Spleen (tissue), 11 donors: ENCODE measurements at regions not wholly inside any gene's neighbourhood (a gene's known extent, or its start where the extent isn't known, plus 50 kb on each side); places are given as distances from the start of the nearest gene placed in this dataset.

Experiments
- DNase-seq: peaks from one replicate; pipeline ENCODE4 v3.0.0-alpha.2; 2020
- H3K27ac ChIP-seq, 8 donors: fragments of 200-600 bp; sonication (generic) in 7 of 8; 1 replicate in 4 of 8; 2 replicates in 4 of 8; pipeline versions ENCODE4 v1.5.0 to v1.8.0; 2016 to 2021; ENCODE audit warnings: inconsistent platforms in 4 of 8, mild to moderate bottlenecking in 4 of 8, moderate library complexity in 1 of 8
- H3K27me3 ChIP-seq, 7 donors: fragments of 200-600 bp; sonication (generic) in 6 of 7; replicated peaks in 1 of 7; 1 replicate in 4 of 7; 2 replicates in 3 of 7; pipeline versions ENCODE4 v1.5.0 to v1.8.0; 2016 to 2021; ENCODE audit warnings: inconsistent platforms in 3 of 7, mild to moderate bottlenecking in 1 of 7
- H3K36me3 ChIP-seq, 6 donors: fragments of 200-600 bp; sonication (generic) in 5 of 6; 1 replicate in 4 of 6; 2 replicates in 2 of 6; pipeline versions ENCODE4 v1.5.0 to v1.8.0; 2016 to 2021; ENCODE audit warnings: inconsistent platforms in 2 of 6
- H3K4me1 ChIP-seq, 6 donors: fragments of 200-600 bp; sonication (generic) in 5 of 6; 1 replicate in 3 of 6; 2 replicates in 3 of 6; pipeline versions ENCODE4 v1.5.0 to v1.8.0; 2016 to 2021; ENCODE audit warnings: inconsistent platforms in 3 of 6
- H3K4me3 ChIP-seq, 8 donors: fragments of 200-600 bp; sonication (generic) in 7 of 8; 1 replicate in 4 of 8; 2 replicates in 4 of 8; pipeline versions ENCODE4 v1.5.0 to v1.8.0; 2016 to 2021; ENCODE audit warnings: inconsistent platforms in 4 of 8, mild to moderate bottlenecking in 4 of 8, moderate library complexity in 2 of 8
- H3K9me3 ChIP-seq, 8 donors: fragments of 200-600 bp; sonication (generic) in 7 of 8; 1 replicate in 4 of 8; 2 replicates in 4 of 8; pipeline versions ENCODE4 v1.5.0 to v1.8.0; 2016 to 2021; ENCODE audit warnings: inconsistent platforms in 4 of 8
- CTCF ChIP-seq, 11 experiments: fragments of 200-600 bp in 7 of 11; fragments of 450-650 bp in 4 of 11; sonication (generic) in 4 of 11; IDR thresholded peaks in 8 of 11; conservative IDR thresholded peaks in 3 of 11; 1 replicate in 7 of 11; 2 replicates in 4 of 11; pipeline versions ENCODE4 v1.4.0 to v1.8.0; 2016 to 2021; ENCODE audit warnings: antibody characterized with exemption in 11 of 11, inconsistent platforms in 4 of 11, mild to moderate bottlenecking in 1 of 11
- POLR2A ChIP-seq, 3 donors: fragments of 450-650 bp; IDR thresholded peaks; one replicate each; pipeline ENCODE4 v1.5.1; 2017; ENCODE audit warnings: antibody characterized with exemption in 3 of 3, mild to moderate bottlenecking in 1 of 3
- POLR2AphosphoS5 ChIP-seq, 3 donors: sonication (generic); formaldehyde crosslinking; IDR thresholded peaks; one replicate each; pipeline ENCODE4 v1.5.1; 2017; ENCODE audit warnings: antibody characterized with exemption in 3 of 3
- WGBS, 5 donors: extraction: QIAGEN DNeasy Blood & Tissue Kit in 3 of 5; methylation state at CpG; one replicate each; pipeline versions ENCODE4 v1.1.5 to v1.1.7; 2013 to 2018; 5-methylcytosine and 5-hydroxymethylcytosine counted together
- intact Hi-C: fragments of 100-400 bp; cut with DNase I; formaldehyde crosslinking; loops from one replicate; pipeline ENCODE4 v1.15.0; 2023; ENCODE audit warnings: low total_unique reads
- donor health status: healthy with polysubstance abuse.
- donor health status: DM: no; HTN: no; CAD: no; lungs with moderate emphysema.
- donor health status: DM: no; HTN: no; CAD: no.
- donor health status: Bipolar disorder and iron deficiency.
- donor health status: healthy.
- donor health status: DM: no; HTN: no; CAD: no.
- donor health status: DM: yes; HTN: yes; CAD: no.

- no peak overlapping the region for H3K27ac ChIP-seq
- no peak overlapping the region for H3K4me3 ChIP-seq
- WGBS, 5 donors: 91 to 97% (median 93%) methylated on average over 1 of the region's 1 CpG
- no peaks in the 10 kb centered on the region for H3K36me3 ChIP-seq
- H3K4me1 ChIP-seq: no peaks in the 10 kb centered on the region
- DNase-seq: no peak
- no peaks in the 10 kb centered on the region for H3K9me3 ChIP-seq
- TF ChIP-seq CTCF (IDR thresholded peaks at IDR 0.05 in 8 of 11, conservative IDR thresholded peaks at IDR 0.05 in 3 of 11) (no peak), POLR2AphosphoS5 (IDR thresholded peaks at IDR 0.05) (no peak), POLR2A (IDR thresholded peaks at IDR 0.05) (no peak)
- intact Hi-C loops: no loop called here
- no peaks in the 10 kb centered on the region for H3K27me3 ChIP-seq
Observed at GRCh38 chr21:23480591-23481270, 2126.6 kb downstream of the MRPL39 start.

GRCh38 chr21:23478381-23478780 is 2128.9 kb downstream of the MRPL39 start:
- Histone ChIP-seq H3K36me3 (no peaks in the 10 kb centered on the region), H3K9me3 (no peaks in the 10 kb centered on the region), H3K4me1 (no peaks in the 10 kb centered on the region), H3K27me3 (no peaks in the 10 kb centered on the region), H3K27ac (no peak overlapping the region), H3K4me3 (no peak overlapping the region)
- intact Hi-C loops: no loop called here
- no peak for DNase-seq
- TF ChIP-seq CTCF (IDR thresholded peaks at IDR 0.05 in 8 of 11, conservative IDR thresholded peaks at IDR 0.05 in 3 of 11) (no peak), POLR2A (IDR thresholded peaks at IDR 0.05) (no peak), POLR2AphosphoS5 (IDR thresholded peaks at IDR 0.05) (no peak)

- Histone ChIP-seq H3K27me3 (no peaks in the 10 kb centered on the region), H3K4me3 (no peak overlapping the region), H3K4me1 (no peaks in the 10 kb centered on the region), H3K27ac (no peak overlapping the region), H3K9me3 (no peaks in the 10 kb centered on the region), H3K36me3 (no peaks in the 10 kb centered on the region)
- no peak for TF ChIP-seq POLR2AphosphoS5 (IDR thresholded peaks at IDR 0.05)
- no peak for TF ChIP-seq CTCF (IDR thresholded peaks at IDR 0.05 in 8 of 11, conservative IDR thresholded peaks at IDR 0.05 in 3 of 11)
- no peak for TF ChIP-seq POLR2A (IDR thresholded peaks at IDR 0.05)
- no peak for DNase-seq
- 81 to 91% (median 82%) methylated on average over 7 of the region's 7 CpGs for WGBS, 5 donors
- intact Hi-C loops: no loop called here
Observed at GRCh38 chr21:23475281-23476219, 2131.7 kb downstream of the MRPL39 start.

- Histone ChIP-seq H3K36me3 (no peaks in the 10 kb centered on the region), H3K27me3 (no peaks in the 10 kb centered on the region), H3K4me3 (no peak overlapping the region), H3K9me3 (no peaks in the 10 kb centered on the region), H3K27ac (no peak overlapping the region), H3K4me1 (no peaks in the 10 kb centered on the region)
- TF ChIP-seq POLR2A (IDR thresholded peaks at IDR 0.05) (no peak), POLR2AphosphoS5 (IDR thresholded peaks at IDR 0.05) (no peak), CTCF (IDR thresholded peaks at IDR 0.05 in 8 of 11, conservative IDR thresholded peaks at IDR 0.05 in 3 of 11) (no peak)
- no peak for DNase-seq
- intact Hi-C loops: no loop called here
Observed at GRCh38 chr21:23471877-23472276, 2135.4 kb downstream of the MRPL39 start.
